GM21737 (cell line): ENCODE measurements at regions not wholly inside any gene's neighbourhood (a gene's known extent, or its start where the extent isn't known, plus 50 kb on each side); places are given as distances from the start of the nearest gene placed in this dataset.

ENCODE experiments used
- ATAC-seq: cut with Tn5 transposase; IDR thresholded peaks from one replicate; pipeline ENCODE4 v1.9.1; 2021; ENCODE audit warnings: mild to moderate bottlenecking, moderate library complexity; ENCODE audit not compliant: unreplicated experiment

DNA sequence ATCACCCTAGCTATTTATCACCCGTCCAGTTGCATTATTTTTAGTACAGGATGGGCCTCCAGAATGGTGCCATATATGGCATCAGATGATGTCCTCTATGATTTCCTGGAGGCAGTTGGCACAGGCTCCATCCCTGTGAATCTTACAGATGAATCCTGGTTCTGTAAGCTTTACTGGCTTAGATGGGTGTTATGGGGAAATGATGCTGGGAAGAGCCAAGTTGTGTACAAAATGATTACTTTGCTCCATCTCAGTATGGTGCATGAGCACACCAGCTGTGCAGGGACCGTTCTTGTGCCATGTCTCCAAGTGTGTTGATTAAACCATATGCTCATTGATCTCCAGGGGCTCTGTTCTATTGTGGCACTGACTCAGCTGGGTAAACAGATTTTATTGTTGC lies 755.7 kb downstream of the TLR4 start:
- ATAC-seq, result no peak

DNA sequence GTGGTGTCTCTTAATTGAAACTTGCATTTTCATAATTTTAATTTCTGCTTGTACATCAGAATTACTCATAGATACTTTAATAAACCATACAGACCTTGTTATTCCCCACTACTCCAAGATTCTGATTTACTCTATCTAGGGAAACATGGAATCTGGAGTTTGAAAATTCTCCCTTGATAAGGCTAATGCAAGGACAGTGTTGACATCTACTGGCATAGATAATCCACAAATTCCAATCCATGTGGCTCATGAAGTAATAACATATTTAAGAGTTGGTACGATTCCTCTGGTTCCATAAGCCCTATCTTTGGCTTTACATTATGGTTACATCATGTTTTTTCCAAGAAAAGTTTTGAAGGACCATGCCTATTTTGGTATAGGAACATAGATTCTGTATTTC lies 759.2 kb downstream of the TLR4 start:
- ATAC-seq, result no peak

DNA sequence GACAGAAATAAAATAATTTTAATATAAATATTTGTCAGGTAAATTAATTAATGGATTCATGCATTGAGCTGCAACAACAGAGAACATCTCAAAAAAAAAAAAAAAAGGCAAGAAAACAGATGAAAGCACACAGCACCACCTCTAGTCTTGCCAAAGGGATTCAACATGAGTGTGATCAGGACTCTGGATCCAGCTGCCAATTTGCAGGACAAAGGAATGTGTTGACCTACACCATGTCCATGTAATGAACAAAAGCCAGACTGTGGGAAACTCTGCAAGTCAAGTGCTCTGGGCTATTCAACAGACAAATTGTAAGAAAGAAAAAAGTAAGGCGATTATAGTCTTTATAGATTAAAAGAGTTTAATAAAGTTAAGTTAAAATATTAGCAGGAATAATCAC lies 769.3 kb downstream of the TLR4 start:
- ATAC-seq, result no peak

DNA sequence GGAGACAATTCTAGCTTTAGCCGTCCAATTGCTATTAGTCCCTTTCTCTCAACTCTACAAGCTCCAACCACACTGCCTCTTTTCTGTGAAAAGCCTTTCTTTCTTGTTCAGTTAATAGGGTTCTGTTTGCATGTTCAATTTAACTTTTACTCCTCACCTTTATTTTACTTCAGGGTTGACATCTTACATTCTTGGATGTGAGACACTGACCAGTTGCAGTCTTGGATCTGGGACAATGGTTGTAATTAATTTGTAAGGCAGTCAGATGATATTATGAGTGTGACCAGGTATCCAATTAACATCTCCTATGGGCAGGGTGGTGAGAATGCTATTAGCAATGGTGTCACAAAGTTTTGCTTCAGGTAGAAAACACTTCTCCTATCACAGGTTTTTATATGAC lies 774.5 kb downstream of the TLR4 start:
- ATAC-seq, result no peak

DNA sequence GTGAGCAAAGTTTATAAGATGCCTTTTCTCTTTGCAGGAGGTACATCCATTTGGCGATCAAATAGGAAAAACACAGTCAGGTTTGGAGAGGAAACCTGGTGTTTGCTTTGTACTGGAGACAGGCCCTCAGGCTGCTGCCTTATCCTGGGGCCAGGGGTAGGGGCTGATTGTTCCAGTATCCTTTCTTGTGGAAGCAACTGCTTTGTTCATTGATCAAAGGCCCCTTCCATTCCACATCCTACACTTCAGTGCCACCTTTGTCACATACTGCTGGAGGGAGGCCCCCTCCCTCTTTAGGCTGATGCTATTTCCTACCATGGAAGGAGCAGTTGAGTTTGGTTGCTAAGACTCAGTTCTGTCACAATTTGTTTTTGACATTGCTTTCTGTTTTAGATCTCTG lies 778.1 kb downstream of the TLR4 start:
- ATAC-seq, result no peak

DNA sequence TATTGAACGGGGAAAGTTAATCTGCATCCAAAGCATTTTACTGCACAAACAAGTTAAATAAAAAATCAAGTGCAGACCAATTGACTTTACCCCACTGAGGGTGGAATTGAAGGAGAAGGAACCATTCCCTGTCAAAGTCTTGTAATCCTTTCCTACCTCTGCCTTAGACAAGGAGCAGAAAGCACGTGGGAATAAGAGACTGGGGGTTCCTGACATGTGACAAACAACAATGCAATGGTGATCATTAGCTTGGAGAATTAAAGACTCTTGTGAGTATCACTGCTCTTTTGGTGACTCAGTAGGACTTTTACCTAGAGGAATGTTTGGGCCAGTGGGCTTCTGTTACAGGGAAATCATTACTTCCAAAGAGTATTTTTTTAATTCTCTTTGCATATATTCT lies 779.5 kb downstream of the TLR4 start:
- ATAC-seq, result no peak

DNA sequence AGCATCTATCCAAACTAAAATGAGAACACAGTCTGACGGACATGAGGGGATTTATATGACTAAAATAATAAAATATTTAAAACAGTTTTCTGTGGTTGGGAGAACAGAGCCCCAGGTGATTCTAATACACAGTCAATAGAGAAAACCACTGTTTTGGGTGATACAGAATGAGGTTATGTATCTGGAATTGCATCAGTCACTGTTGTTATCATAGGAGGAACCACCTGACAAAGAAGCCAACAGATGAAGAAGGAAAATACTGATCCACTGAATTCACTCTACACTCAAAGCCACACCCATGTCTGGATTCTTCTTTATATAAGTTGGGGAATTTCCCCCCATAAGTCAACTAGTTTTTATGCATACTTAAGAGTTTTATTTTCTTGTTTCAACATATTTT lies 799.0 kb downstream of the TLR4 start:
- ATAC-seq, result no peak

DNA sequence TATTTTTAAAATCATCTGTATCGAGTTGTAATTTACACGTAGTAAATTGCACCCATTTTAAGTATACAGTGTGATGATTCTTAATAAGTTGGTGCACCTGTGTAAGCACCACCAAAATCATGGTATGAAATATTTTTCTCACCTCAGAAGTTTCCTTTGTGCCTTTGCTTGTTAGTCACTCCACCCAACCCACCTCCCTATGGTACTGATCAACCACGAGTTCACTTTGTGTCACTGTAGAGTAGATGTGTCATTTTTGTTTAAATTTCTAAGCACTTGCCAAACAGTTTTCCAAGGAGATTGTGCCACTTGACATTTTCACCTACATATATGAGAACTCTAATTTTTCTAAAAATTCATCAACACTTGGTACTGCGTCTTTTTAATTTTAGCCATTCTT lies 806.5 kb downstream of the TLR4 start:
- ATAC-seq, result no peak

DNA sequence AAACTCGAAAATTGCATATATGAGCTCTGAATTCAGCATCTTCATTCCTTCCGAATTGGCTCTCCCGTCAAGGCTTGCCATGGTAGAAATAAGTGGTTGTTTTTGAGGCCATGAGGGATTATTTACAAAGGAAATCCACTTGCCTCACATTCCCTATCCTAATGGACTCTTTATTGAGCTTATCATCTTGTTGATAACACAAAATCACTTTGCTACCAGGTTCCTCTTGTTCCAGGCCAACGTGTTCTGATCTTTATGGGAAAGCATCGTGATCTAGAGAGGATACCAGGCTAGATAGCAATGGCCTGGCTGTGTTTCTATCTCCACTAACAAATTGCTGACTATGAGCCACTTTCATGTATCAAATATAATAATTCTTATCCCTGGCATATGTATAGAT lies 811.7 kb downstream of the TLR4 start:
- no peak for ATAC-seq

DNA sequence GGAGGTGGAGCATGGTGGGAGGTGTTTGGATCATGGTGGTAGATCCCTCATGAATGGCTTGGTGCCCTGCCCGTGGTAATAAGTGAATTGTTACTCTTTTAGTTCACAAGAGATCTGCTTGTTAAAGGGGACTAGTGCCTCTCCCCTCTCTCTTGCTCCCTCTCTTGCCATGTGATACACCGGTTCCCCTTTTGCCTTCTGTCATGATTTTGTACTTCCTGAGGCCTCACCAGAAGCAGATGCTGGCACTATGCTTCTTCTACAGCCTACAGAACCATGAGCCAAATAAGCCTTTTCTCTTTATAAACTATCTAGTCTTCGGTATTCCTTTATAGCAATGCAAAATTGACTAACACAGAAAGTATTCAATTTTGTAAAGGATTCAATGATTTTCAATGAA lies 817.1 kb downstream of the TLR4 start:
- no peak for ATAC-seq

DNA sequence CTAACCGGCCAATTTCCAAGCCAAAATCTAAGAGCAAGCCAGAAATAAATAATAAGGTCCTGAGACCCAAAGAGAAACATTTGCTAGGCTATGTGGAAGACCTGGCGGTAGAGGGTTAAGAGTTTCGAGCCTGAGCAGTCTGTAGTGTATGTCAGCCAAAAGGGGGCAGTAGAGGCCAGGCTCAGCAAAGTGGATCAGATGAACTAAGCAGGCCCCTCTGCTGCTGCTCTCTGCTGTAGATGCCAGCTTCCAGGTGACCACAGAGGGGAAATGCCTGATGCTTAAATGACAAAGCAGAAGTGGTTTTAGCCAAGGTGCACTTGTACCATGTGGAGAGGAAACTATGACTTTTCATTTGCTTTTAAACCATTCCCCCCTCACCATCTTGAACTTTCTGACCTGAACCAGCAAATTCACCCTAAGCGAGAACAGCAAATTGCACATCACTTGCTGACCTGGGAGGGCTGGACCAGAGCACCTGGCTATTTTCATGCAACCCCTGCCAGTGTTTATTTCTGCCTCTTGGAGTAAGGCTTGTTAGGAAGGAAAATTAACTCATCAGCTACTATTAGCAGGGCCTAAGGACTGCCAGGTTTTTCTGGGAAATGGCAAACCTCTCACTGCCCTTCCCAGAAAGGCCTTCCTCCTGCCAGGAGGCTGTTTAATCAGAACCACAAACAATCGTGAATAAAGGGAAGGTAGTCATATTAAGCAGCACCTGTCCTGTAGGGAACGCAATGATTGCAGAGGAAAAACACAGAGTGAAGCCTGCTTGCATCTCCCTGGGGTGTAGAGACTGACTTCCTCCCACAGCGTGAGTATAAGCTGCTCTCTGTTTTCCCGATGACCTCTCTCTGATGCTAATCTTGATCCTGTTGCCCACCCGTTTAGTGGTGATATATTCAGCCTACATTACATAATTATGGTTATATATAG lies 818.2 kb downstream of the TLR4 start:
- peak; percentile 87 for ATAC-seq

DNA sequence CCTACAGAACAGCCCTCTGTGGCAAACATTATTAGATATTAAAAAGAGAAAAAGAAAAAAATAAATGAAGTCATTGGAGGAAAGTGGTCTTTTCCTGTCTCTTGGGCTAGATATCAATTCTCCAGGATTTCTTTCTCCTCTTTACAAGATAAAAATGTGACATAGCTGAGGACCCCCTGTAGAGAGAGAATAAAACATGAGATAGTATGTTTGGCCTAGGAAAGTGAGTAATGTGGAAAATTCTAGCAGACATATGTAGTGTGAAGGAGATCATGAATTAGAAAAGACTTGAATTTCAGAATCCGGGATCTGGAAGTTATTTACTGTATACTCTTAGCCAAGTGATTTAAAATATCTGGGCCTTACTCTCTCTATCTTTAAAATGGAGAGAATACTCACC lies 823.1 kb downstream of the TLR4 start:
- ATAC-seq, result no peak

DNA sequence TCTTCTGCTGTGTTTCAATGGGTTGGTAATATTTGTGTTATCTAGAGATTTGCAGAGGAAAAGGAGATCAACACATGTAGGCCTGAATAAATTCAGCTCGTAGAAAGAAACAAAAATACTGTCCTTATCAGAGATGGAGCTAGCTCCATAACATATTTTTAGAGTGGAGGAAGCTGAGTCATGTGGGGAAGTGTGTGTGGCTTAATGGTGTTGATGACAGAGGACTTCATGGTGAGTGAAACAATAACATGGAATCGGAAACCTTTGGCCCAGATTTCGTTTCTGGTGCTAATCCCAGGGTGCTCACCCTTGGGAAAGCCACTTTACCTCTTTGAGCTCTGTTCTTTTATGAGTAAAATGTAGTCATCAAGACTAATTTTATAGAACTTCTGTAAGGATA lies 825.0 kb downstream of the TLR4 start:
- ATAC-seq, result peak; percentile 61

DNA sequence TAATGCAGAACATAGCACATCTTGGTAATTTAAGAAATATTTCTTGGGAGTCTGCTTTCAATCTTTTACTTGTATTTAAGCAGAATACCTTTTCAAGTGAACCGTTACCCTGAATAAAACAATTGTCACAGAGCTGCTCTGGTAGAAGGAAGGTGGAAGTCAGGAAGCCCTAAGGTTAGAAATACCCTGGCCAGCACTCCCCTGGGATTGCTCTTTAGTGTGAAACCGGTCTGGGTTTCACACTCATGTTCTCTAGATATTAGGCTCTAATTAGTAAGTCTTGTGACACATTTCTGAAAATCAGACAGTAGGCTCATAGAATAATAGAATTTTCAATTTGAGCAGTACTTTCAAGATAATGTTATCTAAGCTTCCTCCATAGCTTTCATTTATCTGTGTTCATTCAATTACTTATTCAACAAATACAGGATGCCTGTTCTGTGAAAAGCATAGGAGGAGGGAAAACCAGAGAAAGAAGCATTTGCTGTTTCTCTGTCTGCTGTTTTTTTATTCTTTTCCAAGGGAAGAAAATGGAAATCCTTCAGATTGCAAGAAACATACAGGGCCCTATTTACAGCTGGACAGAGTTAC lies 825.5 kb downstream of the TLR4 start:
- ATAC-seq, result peak; percentile 92

DNA sequence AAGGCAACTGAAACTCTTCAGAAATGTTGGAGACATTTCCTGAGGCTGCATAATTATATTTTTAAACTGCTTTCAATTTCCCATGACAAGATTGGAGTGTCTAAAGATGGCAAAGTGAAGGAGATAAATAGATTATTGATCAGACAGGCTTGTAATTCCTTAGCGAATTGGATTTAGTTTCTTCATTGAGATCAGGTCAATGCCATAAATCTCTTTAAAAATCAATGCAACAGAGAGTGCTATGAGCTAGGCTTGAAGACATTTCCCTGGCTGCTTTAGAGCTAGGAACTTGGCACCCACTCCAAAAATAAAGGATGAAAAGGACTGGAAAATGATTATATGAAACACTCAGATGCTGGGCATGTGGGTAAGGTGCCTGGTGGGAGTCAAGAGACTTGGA lies 828.4 kb downstream of the TLR4 start:
- ATAC-seq, result no peak

DNA sequence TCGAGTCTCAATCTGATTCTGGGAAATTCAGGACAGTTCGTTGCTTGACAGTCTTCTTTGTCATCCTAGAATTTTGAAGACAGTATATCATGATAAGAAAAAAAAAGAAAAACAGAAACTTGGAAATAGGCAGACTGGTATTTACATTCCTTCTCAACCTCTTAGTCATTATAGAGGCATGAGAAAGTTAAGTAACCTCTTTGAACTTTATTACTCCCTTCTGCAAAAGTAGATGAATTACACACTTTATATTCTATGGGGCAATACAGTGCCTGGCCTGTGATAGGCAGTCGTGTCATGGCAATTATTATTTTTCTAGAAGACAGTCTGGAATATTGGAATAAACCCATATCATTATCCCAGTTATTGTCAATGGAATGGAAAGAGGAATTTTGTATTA lies 828.9 kb downstream of the TLR4 start:
- ATAC-seq, result no peak

DNA sequence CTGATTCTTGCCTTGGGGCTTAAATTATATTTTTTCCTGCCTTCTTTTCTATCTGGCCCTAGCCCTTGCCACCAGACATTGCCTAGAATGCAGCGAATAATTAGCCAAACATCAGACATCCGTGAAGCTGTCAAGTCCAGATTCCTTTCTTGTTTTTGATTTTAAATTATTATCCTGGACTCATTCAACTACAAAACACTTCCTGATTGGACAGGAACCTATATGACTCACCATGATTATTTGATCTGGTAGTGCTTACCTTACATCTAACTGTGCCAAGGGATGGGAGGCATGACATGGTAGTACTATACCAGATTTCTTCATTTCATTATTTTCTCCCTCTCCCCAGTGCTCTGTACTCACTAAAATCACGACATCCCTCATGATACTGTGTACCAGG lies 829.6 kb downstream of the TLR4 start:
- ATAC-seq, result no peak

DNA sequence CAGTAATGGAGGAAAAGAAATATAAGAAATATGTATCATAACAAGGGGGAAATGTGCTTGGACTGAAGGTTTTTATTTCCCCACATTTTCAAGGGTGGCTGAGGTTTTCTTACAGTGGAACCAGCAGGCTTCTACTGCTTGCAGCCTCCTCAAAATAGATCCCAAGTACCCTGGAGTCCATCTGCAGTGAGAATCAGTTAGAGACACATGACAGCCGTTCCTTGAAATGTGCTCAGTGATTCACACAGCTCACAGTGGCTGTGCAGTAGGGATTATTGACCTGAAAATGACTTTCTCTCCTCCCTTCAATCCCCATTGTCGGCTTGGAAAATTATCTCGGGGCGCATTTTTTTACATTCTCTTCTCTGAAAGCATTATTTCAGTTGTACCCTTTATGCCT lies 832.0 kb downstream of the TLR4 start:
- no peak for ATAC-seq

DNA sequence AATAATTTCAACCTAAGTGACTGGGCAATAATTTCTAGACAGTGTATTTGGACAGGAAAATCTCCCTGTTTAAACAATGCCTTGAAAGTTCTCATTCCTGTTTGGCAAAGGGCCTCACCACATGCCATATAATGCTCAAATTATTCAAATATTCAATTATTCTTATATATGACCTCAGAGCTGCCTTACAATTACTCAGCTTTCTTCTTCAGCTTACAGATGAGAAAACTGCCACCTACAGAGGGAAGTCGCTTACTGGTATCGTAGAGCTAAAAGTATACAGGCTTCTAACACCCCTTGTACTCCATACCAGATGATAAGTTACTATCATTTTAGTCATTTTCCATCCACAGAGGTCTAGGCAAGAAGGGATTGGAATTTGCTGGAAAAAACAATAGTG lies 830.3 kb downstream of the BRINP1 start:
- no peak for ATAC-seq

DNA sequence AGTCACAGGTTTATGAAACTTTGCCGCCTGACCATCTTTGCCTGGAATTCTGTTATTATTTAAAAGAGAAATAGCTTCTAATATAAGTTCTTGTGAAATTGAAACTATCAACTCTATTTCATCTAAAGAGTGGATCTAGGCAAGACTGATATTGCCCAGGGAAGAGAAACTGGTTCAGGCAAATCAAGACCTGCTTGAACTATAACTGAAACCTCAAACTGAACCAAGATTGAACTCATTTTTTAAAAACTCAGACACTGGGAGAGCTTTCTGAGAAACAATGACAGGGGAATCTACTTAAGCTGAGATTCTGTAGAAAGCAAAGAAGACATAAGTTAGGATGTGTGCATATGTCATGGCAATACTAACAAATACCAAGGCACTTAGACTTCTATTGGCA lies 815.8 kb downstream of the BRINP1 start:
- ATAC-seq, result no peak

DNA sequence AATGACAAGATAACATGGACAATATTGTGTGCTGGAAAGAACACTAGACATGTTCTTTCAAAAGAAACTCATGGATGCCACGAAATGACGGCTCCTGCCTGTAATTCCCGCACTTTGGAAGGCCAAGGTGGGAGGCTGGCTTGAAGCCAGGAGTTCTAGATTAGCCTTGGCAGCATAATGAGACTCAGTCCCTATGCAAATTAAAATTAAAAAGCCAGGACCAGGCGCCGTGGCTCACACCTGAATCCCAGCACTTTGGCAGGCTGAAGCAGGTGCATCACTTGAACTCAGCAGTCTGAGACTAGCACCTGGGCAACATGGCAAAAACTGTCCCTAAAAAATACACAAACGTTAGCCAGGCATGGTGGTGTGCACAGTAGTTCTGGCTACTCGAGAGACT lies 814.2 kb downstream of the BRINP1 start:
- no peak for ATAC-seq

DNA sequence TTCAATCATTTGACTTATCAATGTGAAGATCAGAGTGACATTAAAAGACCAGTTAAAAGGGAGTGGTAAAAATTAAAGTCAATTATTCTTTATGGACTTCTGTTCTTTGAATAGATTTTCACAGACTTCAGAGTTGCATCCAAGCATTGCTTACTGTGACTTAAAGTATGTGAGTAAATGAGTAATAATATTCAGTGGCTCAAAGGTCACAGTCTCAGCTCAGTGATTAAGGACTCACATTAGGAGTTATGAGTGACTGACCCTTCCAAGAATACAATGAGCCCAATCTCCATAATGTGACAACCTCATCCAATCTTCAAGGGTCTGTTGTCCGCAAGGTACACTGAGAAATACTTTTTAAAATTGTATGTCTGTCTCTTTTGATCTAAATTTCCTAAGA lies 811.2 kb downstream of the BRINP1 start:
- ATAC-seq, result no peak

DNA sequence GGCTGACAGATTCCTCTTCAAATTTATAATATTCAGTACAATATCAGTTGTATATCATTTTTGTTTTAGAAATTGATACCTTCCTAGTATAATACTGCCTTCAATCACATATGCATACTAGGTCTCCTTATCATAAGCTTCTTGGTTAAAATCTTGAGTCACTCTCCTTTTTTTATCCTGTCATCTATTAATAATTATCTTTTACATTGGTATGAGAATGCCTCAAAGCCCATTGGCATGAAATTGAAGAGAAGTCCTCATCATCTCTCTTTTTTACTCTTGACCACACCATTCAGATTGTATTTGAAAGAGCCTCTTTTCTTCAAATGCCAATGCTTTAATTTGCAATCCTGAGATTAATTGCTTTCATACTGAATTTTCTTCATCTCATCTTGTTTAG lies 810.3 kb downstream of the BRINP1 start:
- ATAC-seq, result no peak
